D721Med (cell line): ENCODE measurements at regions not wholly inside any gene's neighbourhood (a gene's known extent, or its start where the extent isn't known, plus 50 kb on each side); places are given as distances from the start of the nearest gene placed in this dataset.
A peak's percentile ranks its signal among the peaks of the same experiment; 100 is the strongest.

Experiments
- DNase-seq: peaks from one replicate; pipeline ENCODE4 v3.0.0; 2011; ENCODE audit warnings: low spot score; ENCODE audit not compliant: insufficient read length
- FAIRE-seq: peaks from 2 replicates; lab custom pipeline; 2011; peaks lifted over from hg19 to GRCh38; lab: Jason Lieb, UNC
- TF ChIP-seq, protein P1 (sequence below): IDR thresholded peaks from 2 replicates; pipeline ENCODE4 v1.5.1; 2012; ENCODE audit warnings: mild to moderate bottlenecking, control low read depth; ENCODE audit not compliant: insufficient read depth; ENCODE audit errors: missing control alignments

- FAIRE-seq (peak; percentile 87), DNase-seq (no peak)
- TF ChIP-seq, protein P1, sequence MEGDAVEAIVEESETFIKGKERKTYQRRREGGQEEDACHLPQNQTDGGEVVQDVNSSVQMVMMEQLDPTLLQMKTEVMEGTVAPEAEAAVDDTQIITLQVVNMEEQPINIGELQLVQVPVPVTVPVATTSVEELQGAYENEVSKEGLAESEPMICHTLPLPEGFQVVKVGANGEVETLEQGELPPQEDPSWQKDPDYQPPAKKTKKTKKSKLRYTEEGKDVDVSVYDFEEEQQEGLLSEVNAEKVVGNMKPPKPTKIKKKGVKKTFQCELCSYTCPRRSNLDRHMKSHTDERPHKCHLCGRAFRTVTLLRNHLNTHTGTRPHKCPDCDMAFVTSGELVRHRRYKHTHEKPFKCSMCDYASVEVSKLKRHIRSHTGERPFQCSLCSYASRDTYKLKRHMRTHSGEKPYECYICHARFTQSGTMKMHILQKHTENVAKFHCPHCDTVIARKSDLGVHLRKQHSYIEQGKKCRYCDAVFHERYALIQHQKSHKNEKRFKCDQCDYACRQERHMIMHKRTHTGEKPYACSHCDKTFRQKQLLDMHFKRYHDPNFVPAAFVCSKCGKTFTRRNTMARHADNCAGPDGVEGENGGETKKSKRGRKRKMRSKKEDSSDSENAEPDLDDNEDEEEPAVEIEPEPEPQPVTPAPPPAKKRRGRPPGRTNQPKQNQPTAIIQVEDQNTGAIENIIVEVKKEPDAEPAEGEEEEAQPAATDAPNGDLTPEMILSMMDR = no peak
These were observed 992.9 kb downstream of the GALC start for GRCh38 chr14:87000081-87000480.

GRCh38 chr14:86999036-86999435, 993.9 kb downstream of the GALC start:
- DNase-seq (no peak), FAIRE-seq (no peak)
- TF ChIP-seq, protein P1 = no peak

DNA sequence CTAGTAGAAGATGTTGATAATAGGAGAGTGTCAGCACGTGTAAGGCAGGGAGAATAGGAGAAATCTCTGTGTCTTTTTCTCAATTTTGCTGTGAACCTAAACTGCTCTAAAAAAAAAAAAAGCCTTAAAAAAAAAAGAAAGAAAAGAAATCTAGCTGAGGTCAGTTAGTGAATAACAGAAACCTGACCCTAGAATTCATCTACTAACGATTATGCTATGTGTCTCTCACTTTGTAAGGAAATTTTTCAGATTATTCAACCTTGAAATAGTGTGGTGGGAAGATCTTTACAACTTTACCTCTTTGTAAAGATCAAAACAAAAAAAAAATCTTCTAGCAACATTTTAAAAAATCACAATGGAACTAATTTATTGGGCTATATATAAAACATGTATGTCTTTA, 995.7 kb downstream of the GALC start:
- TF ChIP-seq, protein P1 = no peak
- DNase-seq (no peak), FAIRE-seq (no peak)

DNA sequence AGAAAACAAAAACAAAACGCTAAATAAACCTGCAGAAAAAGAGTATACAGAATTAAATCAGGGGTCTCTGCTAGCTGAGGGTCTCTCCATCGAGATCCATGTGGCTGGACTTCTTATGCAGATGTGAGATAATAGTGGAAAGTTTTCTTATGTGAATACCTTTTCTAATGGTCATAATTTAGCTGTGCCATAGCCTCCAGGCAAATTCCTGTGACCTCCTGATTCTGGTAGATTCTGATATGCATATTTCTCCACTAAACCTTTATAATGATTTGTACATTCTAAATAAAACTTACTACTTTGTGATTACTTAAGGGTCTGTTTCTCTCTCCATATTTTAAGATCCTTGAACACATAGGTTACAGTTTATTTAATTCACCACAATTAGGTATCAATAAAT, 1002.6 kb downstream of the GALC start:
- FAIRE-seq = no peak
- TF ChIP-seq, protein P1 = no peak
- no peak for DNase-seq

DNA sequence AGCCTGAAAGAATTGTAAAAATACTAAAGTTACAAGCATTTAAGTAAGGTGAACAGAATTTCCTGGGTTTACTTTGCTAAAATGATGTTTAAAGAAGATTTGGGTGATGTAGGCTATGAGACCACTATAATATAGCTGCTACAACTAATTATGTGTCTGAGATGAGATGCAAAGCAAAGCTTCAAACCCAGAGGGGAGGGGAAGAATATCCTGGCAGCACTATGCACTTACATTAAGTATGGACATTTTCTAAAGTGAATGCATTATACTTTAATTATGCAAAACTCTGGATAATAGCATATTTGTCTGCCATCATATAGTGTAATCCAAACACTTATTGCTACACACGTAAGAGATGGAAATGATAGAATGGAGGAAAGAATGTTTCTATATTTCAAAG, 1003.7 kb downstream of the GALC start:
- TF ChIP-seq, protein P1 = no peak
- no peak for DNase-seq
- FAIRE-seq = no peak

DNA sequence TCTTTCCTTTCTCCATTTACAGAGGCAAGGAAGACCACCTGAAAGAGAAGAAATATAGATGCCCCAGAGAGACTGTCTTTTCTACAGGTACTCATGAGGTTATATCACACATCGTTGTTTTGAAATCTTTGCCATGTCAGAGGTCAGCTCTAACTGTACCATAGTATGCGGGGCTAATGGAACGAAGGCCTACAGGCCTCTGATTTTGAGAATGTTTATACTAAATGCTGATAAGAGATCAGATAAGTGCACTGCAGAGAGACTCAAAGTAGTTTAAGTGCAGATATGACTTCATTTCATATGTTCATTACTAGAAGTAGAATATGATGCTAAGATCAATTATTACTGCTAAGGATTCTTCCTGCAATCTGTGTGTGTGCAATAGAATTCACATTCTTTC, 1005.0 kb downstream of the GALC start:
- TF ChIP-seq, protein P1 = no peak
- FAIRE-seq (peak; percentile 6), DNase-seq (no peak)

GRCh38 chr14:86973177-86973576, 1019.8 kb downstream of the GALC start:
- TF ChIP-seq, protein P1 = no peak
- DNase-seq (no peak), FAIRE-seq (no peak)
